ENCODE measurements at regions not wholly inside any gene's neighbourhood (a gene's known extent, or its start where the extent isn't known, plus 50 kb on each side); places are given as distances from the start of the nearest gene placed in this dataset.

- no peak for DNase-seq (ENCODE audit: low spot score)
- Mint-ChIP-seq H3K9me3 (ENCODE audit: low read depth) (peaks cover 3% of the 10 kb centered on the region), H3K4me3 (ENCODE audit: unreplicated experiment) (no peak overlapping the region), H3K36me3 (ENCODE audit: low read depth) (peaks cover 4% of the 10 kb centered on the region), H3K27me3 (ENCODE audit: low read depth) (no peaks in the 10 kb centered on the region), H3K4me1 (ENCODE audit: low read depth) (peaks cover 74% of the 10 kb centered on the region), H3K27ac (ENCODE audit: unreplicated experiment) (no peak overlapping the region)
- TF ChIP-seq, protein P1, sequence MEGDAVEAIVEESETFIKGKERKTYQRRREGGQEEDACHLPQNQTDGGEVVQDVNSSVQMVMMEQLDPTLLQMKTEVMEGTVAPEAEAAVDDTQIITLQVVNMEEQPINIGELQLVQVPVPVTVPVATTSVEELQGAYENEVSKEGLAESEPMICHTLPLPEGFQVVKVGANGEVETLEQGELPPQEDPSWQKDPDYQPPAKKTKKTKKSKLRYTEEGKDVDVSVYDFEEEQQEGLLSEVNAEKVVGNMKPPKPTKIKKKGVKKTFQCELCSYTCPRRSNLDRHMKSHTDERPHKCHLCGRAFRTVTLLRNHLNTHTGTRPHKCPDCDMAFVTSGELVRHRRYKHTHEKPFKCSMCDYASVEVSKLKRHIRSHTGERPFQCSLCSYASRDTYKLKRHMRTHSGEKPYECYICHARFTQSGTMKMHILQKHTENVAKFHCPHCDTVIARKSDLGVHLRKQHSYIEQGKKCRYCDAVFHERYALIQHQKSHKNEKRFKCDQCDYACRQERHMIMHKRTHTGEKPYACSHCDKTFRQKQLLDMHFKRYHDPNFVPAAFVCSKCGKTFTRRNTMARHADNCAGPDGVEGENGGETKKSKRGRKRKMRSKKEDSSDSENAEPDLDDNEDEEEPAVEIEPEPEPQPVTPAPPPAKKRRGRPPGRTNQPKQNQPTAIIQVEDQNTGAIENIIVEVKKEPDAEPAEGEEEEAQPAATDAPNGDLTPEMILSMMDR (IDR thresholded peaks at IDR 0.05): peak; percentile 45
Observed at GRCh38 chr1:218658269-218658668, 313.1 kb downstream of the TGFB2 start.

GRCh38 chr1:218658899-218659298 is 313.8 kb downstream of the TGFB2 start:
- DNase-seq (ENCODE audit: low spot score): no peak
- H3K4me3 Mint-ChIP-seq (ENCODE audit: unreplicated experiment): no peak overlapping the region
- TF ChIP-seq, protein P1 (IDR thresholded peaks at IDR 0.05): no peak
- no peaks in the 10 kb centered on the region for H3K27me3 Mint-ChIP-seq (ENCODE audit: low read depth)
- H3K27ac Mint-ChIP-seq (ENCODE audit: unreplicated experiment): peak overlapping the region; percentile 91
- peaks cover 3% of the 10 kb centered on the region for H3K9me3 Mint-ChIP-seq (ENCODE audit: low read depth)
- peaks cover 4% of the 10 kb centered on the region for H3K36me3 Mint-ChIP-seq (ENCODE audit: low read depth)
- peaks cover 74% of the 10 kb centered on the region for H3K4me1 Mint-ChIP-seq (ENCODE audit: low read depth)

DNA sequence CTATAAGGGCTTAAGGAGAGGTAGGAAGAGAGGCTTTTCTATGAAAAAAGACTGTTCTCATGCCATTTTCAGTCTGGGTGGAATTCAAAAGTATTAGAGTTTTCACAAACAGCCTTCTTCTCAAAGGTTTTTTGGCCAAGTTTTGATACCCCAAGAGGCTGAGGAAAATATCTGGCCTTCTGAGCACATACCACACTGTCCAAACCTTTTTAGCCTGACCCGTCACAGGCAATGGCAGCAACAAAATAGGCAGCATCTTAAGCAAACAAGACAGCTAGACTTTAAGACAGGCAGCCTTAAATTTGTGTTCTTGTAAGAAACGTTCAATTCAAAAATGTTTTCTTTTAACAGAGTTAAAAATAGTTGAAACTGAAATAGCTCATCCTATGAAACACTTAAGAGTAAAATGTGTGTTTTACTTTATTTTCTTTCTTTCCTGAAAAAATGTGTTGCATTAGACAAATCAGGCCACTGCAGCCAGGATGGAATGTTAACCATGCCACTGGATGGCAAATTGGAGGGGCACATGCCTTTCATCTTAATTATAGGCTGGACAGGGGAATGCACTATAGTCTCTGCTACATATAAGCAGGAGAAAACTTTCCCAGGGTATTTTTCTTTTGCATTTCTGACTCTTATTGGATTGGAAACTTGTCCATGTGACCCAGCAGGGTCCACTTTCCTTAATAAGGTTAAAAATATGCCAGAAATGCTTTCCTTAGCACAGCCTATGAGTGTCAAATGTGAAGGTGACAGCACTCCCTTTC is 315.0 kb downstream of the TGFB2 start:
- peaks cover 84% of the 10 kb centered on the region for H3K4me1 Mint-ChIP-seq (ENCODE audit: low read depth)
- H3K9me3 Mint-ChIP-seq (ENCODE audit: low read depth): peaks cover 6% of the 10 kb centered on the region
- no peaks in the 10 kb centered on the region for H3K27me3 Mint-ChIP-seq (ENCODE audit: low read depth)
- no peak for DNase-seq (ENCODE audit: low spot score)
- H3K36me3 Mint-ChIP-seq (ENCODE audit: low read depth): peaks cover 4% of the 10 kb centered on the region
- H3K4me3 Mint-ChIP-seq (ENCODE audit: unreplicated experiment): peak overlapping the region; percentile 2
- TF ChIP-seq, protein P1 (IDR thresholded peaks at IDR 0.05): no peak
- peak overlapping the region; percentile 93 for H3K27ac Mint-ChIP-seq (ENCODE audit: unreplicated experiment)

GRCh38 chr1:218660678-218661053 is 315.5 kb downstream of the TGFB2 start:
- no peak for DNase-seq (ENCODE audit: low spot score)
- H3K9me3 Mint-ChIP-seq (ENCODE audit: low read depth): peaks cover 6% of the 10 kb centered on the region
- H3K27ac Mint-ChIP-seq (ENCODE audit: unreplicated experiment): peak overlapping the region; percentile 93
- no peak overlapping the region for H3K4me3 Mint-ChIP-seq (ENCODE audit: unreplicated experiment)
- H3K36me3 Mint-ChIP-seq (ENCODE audit: low read depth): peaks cover 4% of the 10 kb centered on the region
- TF ChIP-seq, protein P1 (IDR thresholded peaks at IDR 0.05): no peak
- H3K4me1 Mint-ChIP-seq (ENCODE audit: low read depth): peaks cover 85% of the 10 kb centered on the region
- H3K27me3 Mint-ChIP-seq (ENCODE audit: low read depth): no peaks in the 10 kb centered on the region

DNA sequence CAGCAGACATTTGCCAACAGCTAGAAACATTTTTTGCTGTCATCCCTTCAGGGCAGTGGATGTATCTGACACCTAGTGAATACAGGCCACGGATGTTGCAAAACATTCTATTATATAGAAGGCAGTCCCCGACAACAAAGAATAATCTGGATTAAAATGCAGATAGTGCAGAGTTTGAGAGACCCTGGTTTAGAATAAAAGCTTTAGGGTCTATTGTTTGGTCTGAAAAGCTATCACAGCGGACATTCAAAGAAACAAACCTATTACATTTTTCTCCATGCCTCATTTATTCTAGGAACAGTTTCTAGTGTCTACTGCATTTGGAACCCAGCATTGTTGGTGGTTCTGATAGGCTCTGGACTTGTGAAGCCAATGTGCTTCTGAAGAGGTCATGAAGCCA is 316.3 kb downstream of the TGFB2 start:
- peaks cover 8% of the 10 kb centered on the region for H3K9me3 Mint-ChIP-seq (ENCODE audit: low read depth)
- H3K4me3 Mint-ChIP-seq (ENCODE audit: unreplicated experiment): no peak overlapping the region
- H3K27ac Mint-ChIP-seq (ENCODE audit: unreplicated experiment): peak overlapping the region; percentile 93
- DNase-seq (ENCODE audit: low spot score): no peak
- H3K4me1 Mint-ChIP-seq (ENCODE audit: low read depth): peaks cover 85% of the 10 kb centered on the region
- TF ChIP-seq, protein P1 (IDR thresholded peaks at IDR 0.05): no peak
- peaks cover 4% of the 10 kb centered on the region for H3K36me3 Mint-ChIP-seq (ENCODE audit: low read depth)
- H3K27me3 Mint-ChIP-seq (ENCODE audit: low read depth): no peaks in the 10 kb centered on the region

Measured in chondrocyte (in vitro differentiated cells).